ENCODE measurements at regions not wholly inside any gene's neighbourhood (a gene's known extent, or its start where the extent isn't known, plus 50 kb on each side); places are given as distances from the start of the nearest gene placed in this dataset.

DNA sequence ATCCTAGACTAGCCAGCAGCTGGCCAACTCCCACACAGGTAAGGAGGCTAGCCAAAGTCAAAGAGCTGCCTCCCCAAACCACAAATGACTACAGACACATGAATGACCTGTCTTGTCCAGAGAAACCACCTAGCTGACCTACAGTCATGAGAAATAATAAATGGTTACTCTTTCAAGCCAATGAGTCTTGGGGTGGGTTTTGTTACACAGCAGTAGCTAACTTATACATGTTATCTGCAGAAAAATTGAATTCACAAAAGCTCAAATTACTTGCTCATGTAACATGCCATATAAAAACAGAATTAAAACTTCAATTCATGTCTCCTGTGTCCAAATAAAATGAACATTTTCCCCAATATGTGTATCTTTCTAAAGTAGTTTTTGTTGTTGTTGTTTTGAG is 307.4 kb upstream of the NR2F2 start:
- Histone ChIP-seq H3K27ac (ENCODE audit: insufficient read depth, low read length) (no peak overlapping the region), H3K36me3 (ENCODE audit: control insufficient read depth, insufficient read depth, low read length) (no peaks in the 10 kb centered on the region), H2AFZ (ENCODE audit: low read length) (no peak overlapping the region), H3K27me3 (ENCODE audit: control insufficient read depth, insufficient read depth, low read length) (no peaks in the 10 kb centered on the region), H3K9me3 (ENCODE audit: control insufficient read depth, insufficient read depth, low read depth, low read length) (no peaks in the 10 kb centered on the region), H3K4me2 (ENCODE audit: extremely low read depth, insufficient read depth, low read length) (no peak overlapping the region), H3K4me3 (replicated peaks in 1 of 4; ENCODE audit: control extremely low read depth in 1 of 4, insufficient read depth in 1 of 4, low read depth in 3 of 4, low read length in 4 of 4) (no peak overlapping the region), H3K79me2 (ENCODE audit: control insufficient read depth, insufficient read depth, low read length) (no peaks in the 10 kb centered on the region), H3K4me1 (ENCODE audit: control insufficient read depth, extremely low read depth, insufficient read depth, low read length) (no peaks in the 10 kb centered on the region), H3K9ac (ENCODE audit: insufficient read depth, low read length) (no peak overlapping the region), H4K20me1 (ENCODE audit: control insufficient read depth, extremely low read depth, insufficient read depth, low read length) (no peaks in the 10 kb centered on the region)
- no peak for DNase-seq (ENCODE audit: low read depth in 2 of 2)
- TF ChIP-seq EZH2 (IDR thresholded peaks at IDR 0.05; ENCODE audit: low read length, missing control alignments) = no peak
- TF ChIP-seq, protein P1, sequence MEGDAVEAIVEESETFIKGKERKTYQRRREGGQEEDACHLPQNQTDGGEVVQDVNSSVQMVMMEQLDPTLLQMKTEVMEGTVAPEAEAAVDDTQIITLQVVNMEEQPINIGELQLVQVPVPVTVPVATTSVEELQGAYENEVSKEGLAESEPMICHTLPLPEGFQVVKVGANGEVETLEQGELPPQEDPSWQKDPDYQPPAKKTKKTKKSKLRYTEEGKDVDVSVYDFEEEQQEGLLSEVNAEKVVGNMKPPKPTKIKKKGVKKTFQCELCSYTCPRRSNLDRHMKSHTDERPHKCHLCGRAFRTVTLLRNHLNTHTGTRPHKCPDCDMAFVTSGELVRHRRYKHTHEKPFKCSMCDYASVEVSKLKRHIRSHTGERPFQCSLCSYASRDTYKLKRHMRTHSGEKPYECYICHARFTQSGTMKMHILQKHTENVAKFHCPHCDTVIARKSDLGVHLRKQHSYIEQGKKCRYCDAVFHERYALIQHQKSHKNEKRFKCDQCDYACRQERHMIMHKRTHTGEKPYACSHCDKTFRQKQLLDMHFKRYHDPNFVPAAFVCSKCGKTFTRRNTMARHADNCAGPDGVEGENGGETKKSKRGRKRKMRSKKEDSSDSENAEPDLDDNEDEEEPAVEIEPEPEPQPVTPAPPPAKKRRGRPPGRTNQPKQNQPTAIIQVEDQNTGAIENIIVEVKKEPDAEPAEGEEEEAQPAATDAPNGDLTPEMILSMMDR (conservative IDR thresholded peaks at IDR 0.05 in 1 of 2, IDR thresholded peaks at IDR 0.05 in 1 of 2; ENCODE audit: low read depth in 1 of 2, low read length in 2 of 2) = no peak

DNA sequence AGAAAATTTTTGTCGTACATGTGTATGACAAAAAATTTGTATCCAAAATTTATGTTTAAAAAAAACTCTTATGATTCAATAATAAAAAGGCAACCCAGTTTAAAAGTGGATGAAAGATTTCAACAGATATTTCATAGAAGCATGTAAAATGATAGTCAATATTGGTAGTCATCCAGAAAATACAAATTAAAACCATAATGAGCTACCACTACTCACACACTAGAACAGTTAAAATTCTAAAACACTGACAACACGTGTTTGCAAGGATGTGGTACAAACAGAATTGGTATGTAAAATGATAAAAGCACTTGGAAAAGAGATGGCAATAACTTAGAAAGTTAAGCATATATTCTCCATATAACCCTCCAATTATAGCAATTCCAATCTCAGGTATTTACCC is 303.0 kb upstream of the NR2F2 start:
- H3K4me1 ChIP-seq (ENCODE audit: control insufficient read depth, extremely low read depth, insufficient read depth, low read length) = no peaks in the 10 kb centered on the region
- no peaks in the 10 kb centered on the region for H3K9me3 ChIP-seq (ENCODE audit: control insufficient read depth, insufficient read depth, low read depth, low read length)
- no peak overlapping the region for H3K27ac ChIP-seq (ENCODE audit: insufficient read depth, low read length)
- no peaks in the 10 kb centered on the region for H3K79me2 ChIP-seq (ENCODE audit: control insufficient read depth, insufficient read depth, low read length)
- H4K20me1 ChIP-seq (ENCODE audit: control insufficient read depth, extremely low read depth, insufficient read depth, low read length) = no peaks in the 10 kb centered on the region
- H3K4me3 ChIP-seq (replicated peaks in 1 of 4; ENCODE audit: control extremely low read depth in 1 of 4, insufficient read depth in 1 of 4, low read depth in 3 of 4, low read length in 4 of 4) = no peak overlapping the region
- no peak for TF ChIP-seq EZH2 (IDR thresholded peaks at IDR 0.05; ENCODE audit: low read length, missing control alignments)
- TF ChIP-seq, protein P1 (conservative IDR thresholded peaks at IDR 0.05 in 1 of 2, IDR thresholded peaks at IDR 0.05 in 1 of 2; ENCODE audit: low read depth in 1 of 2, low read length in 2 of 2) = no peak
- no peak overlapping the region for H2AFZ ChIP-seq (ENCODE audit: low read length)
- no peak for DNase-seq (ENCODE audit: low read depth in 2 of 2)
- no peaks in the 10 kb centered on the region for H3K27me3 ChIP-seq (ENCODE audit: control insufficient read depth, insufficient read depth, low read length)
- no peak overlapping the region for H3K4me2 ChIP-seq (ENCODE audit: extremely low read depth, insufficient read depth, low read length)
- no peak overlapping the region for H3K9ac ChIP-seq (ENCODE audit: insufficient read depth, low read length)
- H3K36me3 ChIP-seq (ENCODE audit: control insufficient read depth, insufficient read depth, low read length) = no peaks in the 10 kb centered on the region

DNA sequence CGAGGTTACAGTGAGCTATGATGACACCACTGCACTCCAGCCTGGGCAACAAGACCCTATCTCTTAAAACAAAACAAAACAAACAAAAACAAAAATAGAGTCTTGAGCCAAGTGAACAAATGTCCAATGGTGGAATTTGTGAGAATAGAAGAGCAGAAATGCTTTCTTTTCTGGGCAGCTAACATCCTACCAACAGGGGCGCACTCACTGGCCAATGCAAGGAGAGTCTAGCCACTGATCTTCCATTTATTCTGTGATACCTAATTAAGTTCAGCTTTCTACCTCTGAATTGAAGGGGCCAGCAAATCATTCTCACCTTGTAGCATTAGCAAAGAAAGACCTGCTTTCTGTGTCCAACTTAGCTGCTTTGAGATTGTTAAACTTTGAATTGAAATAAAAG is 301.9 kb upstream of the NR2F2 start:
- Histone ChIP-seq H3K36me3 (ENCODE audit: control insufficient read depth, insufficient read depth, low read length) (no peaks in the 10 kb centered on the region), H3K27me3 (ENCODE audit: control insufficient read depth, insufficient read depth, low read length) (no peaks in the 10 kb centered on the region), H3K4me3 (replicated peaks in 1 of 4; ENCODE audit: control extremely low read depth in 1 of 4, insufficient read depth in 1 of 4, low read depth in 3 of 4, low read length in 4 of 4) (no peak overlapping the region), H4K20me1 (ENCODE audit: control insufficient read depth, extremely low read depth, insufficient read depth, low read length) (no peaks in the 10 kb centered on the region), H3K9me3 (ENCODE audit: control insufficient read depth, insufficient read depth, low read depth, low read length) (no peaks in the 10 kb centered on the region), H2AFZ (ENCODE audit: low read length) (no peak overlapping the region), H3K4me2 (ENCODE audit: extremely low read depth, insufficient read depth, low read length) (no peak overlapping the region), H3K4me1 (ENCODE audit: control insufficient read depth, extremely low read depth, insufficient read depth, low read length) (no peaks in the 10 kb centered on the region), H3K79me2 (ENCODE audit: control insufficient read depth, insufficient read depth, low read length) (no peaks in the 10 kb centered on the region), H3K9ac (ENCODE audit: insufficient read depth, low read length) (no peak overlapping the region), H3K27ac (ENCODE audit: insufficient read depth, low read length) (no peak overlapping the region)
- no peak for DNase-seq (ENCODE audit: low read depth in 2 of 2)
- TF ChIP-seq, protein P1 (conservative IDR thresholded peaks at IDR 0.05 in 1 of 2, IDR thresholded peaks at IDR 0.05 in 1 of 2; ENCODE audit: low read depth in 1 of 2, low read length in 2 of 2) = no peak
- TF ChIP-seq EZH2 (IDR thresholded peaks at IDR 0.05; ENCODE audit: low read length, missing control alignments) = no peak

Measured in fibroblast of lung (primary cell).